ENCODE measurements at regions not wholly inside any gene's neighbourhood (a gene's known extent, or its start where the extent isn't known, plus 50 kb on each side); places are given as distances from the start of the nearest gene placed in this dataset.

GRCh38 chr6:81326881-81327561 lies 425.5 kb downstream of the TENT5A start:
- H3K27ac ChIP-seq = peak overlapping the region; percentile 72
- in situ Hi-C loops (cut with MboI) = no loop called here
- no peaks in the 10 kb centered on the region for H4K20me1 ChIP-seq (ENCODE audit: insufficient read depth)
- no peaks in the 10 kb centered on the region for H3K9me2 ChIP-seq (ENCODE audit: insufficient read depth)
- peak overlapping the region; percentile 3; the same call in 1 of the 2 replicates for H3K9ac ChIP-seq
- 54 to 61% methylated on average over 7 of the region's 7 CpGs for WGBS, 2 experiments (ENCODE audit: low coverage in 1 of 2, low lambda C conversion rate in 2 of 2, missing lambda C conversion rate in 2 of 2)
- H3K36me3 ChIP-seq (ENCODE audit: low read depth) = no peaks in the 10 kb centered on the region
- H3K27me3 ChIP-seq (replicated peaks; ENCODE audit: insufficient read depth) = no peaks in the 10 kb centered on the region
- H3K79me2 ChIP-seq (ENCODE audit: insufficient read depth) = no peaks in the 10 kb centered on the region
- no peak for TF ChIP-seq EZH2phosphoT487 (IDR thresholded peaks at IDR 0.05; ENCODE audit: insufficient read depth, low read depth)
- TF ChIP-seq EZH2 (IDR thresholded peaks at IDR 0.05; ENCODE audit: insufficient read depth, poor library complexity, severe bottlenecking) = no peak
- peak overlapping the region; percentile 31 for H3K4me2 ChIP-seq (ENCODE audit: unreplicated experiment)
- peaks cover 20% of the 10 kb centered on the region for H3F3A ChIP-seq (ENCODE audit: insufficient read depth)
- DNase-seq = peak; percentile 71
- H3K9me3 ChIP-seq (ENCODE audit: low read depth) = no peaks in the 10 kb centered on the region
- peak overlapping the region; percentile 32 for H2AFZ ChIP-seq
- H3K4me1 ChIP-seq (ENCODE audit: insufficient read depth) = peaks cover 31% of the 10 kb centered on the region
- H3K4me3 ChIP-seq = no peak overlapping the region

DNA sequence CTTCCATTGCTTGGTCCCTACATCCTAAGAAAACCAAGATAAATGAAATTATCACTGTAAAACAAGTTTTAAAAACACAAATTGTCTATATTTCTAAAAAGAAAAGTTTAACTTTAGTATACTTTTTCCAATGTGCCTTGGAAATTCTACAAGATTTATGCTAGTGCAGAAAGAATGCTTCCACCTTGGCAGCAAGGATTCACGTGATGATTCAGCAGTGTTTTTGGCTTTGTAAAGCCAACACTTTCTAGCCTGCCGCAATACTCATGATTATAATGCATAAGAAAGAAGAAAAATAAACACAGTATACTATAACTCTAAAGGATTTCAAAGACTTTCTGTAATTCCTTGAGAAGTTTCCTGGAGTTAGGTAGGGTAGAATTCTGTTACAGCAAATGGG lies 442.7 kb downstream of the TENT5A start:
- H4K20me1 ChIP-seq (ENCODE audit: insufficient read depth) = no peaks in the 10 kb centered on the region
- peak; percentile 35 for DNase-seq
- H3K79me2 ChIP-seq (ENCODE audit: insufficient read depth) = no peaks in the 10 kb centered on the region
- no peaks in the 10 kb centered on the region for H3F3A ChIP-seq (ENCODE audit: insufficient read depth)
- no peak overlapping the region for H3K4me2 ChIP-seq (ENCODE audit: unreplicated experiment)
- in situ Hi-C loops (cut with MboI) = no loop called here
- no peak overlapping the region for H3K27ac ChIP-seq
- H2AFZ ChIP-seq = no peak overlapping the region
- no peaks in the 10 kb centered on the region for H3K9me2 ChIP-seq (ENCODE audit: insufficient read depth)
- no peak overlapping the region for H3K4me3 ChIP-seq
- H3K36me3 ChIP-seq (ENCODE audit: low read depth) = 0 out of 2 replicates have a peak, but pooled peaks cover 5% of the 10 kb centered on the region
- no peaks in the 10 kb centered on the region for H3K27me3 ChIP-seq (replicated peaks; ENCODE audit: insufficient read depth)
- TF ChIP-seq EZH2 (IDR thresholded peaks at IDR 0.05; ENCODE audit: insufficient read depth, poor library complexity, severe bottlenecking) (no peak), EZH2phosphoT487 (IDR thresholded peaks at IDR 0.05; ENCODE audit: insufficient read depth, low read depth) (no peak)
- 48 to 50% methylated on average over 2 of the region's 2 CpGs for WGBS, 2 experiments (ENCODE audit: low coverage in 1 of 2, low lambda C conversion rate in 2 of 2, missing lambda C conversion rate in 2 of 2)
- H3K9me3 ChIP-seq (ENCODE audit: low read depth) = peaks cover 4% of the 10 kb centered on the region
- H3K4me1 ChIP-seq (ENCODE audit: insufficient read depth) = peaks cover 19% of the 10 kb centered on the region
- no peak overlapping the region for H3K9ac ChIP-seq

GRCh38 chr6:81308577-81309279 lies 443.8 kb downstream of the TENT5A start:
- in situ Hi-C loops (cut with MboI) = no loop called here

DNA sequence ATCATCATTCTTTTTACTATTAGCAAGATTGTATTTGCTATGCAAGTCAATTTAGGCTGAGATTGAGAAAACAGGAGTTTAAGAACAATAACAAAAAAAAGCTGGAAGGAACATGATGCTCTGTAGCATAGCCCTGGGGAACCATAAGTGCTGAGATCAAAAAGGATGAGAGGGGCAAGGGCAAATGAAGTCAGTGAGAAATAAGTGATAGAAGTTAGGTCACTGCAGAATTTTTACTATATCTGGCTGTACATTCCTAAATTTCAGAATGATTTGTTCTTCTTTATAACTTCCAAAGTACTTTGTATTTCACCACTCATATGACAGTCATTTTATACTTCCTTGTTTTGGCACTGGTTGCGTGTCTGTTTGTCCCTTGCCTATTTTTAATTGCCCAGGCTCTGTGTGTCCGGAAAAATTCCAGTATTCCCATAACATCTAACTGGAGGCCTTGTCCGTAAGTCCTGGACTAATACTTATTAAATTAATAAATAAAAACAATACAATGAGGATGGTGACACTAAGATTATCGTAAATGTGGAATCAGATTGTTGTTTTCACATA lies 444.7 kb downstream of the TENT5A start:
- H3K27me3 ChIP-seq (replicated peaks; ENCODE audit: insufficient read depth) = no peaks in the 10 kb centered on the region
- H3K4me1 ChIP-seq (ENCODE audit: insufficient read depth) = peaks cover 27% of the 10 kb centered on the region
- H4K20me1 ChIP-seq (ENCODE audit: insufficient read depth) = no peaks in the 10 kb centered on the region
- DNase-seq = no peak
- no peaks in the 10 kb centered on the region for H3K36me3 ChIP-seq (ENCODE audit: low read depth)
- no peaks in the 10 kb centered on the region for H3K9me3 ChIP-seq (ENCODE audit: low read depth)
- no peaks in the 10 kb centered on the region for H3K79me2 ChIP-seq (ENCODE audit: insufficient read depth)
- H3K4me3 ChIP-seq = no peak overlapping the region
- no peaks in the 10 kb centered on the region for H3K9me2 ChIP-seq (ENCODE audit: insufficient read depth)
- no peaks in the 10 kb centered on the region for H3F3A ChIP-seq (ENCODE audit: insufficient read depth)
- no peak overlapping the region for H3K4me2 ChIP-seq (ENCODE audit: unreplicated experiment)
- H2AFZ ChIP-seq = no peak overlapping the region
- WGBS, 2 experiments (ENCODE audit: low coverage in 1 of 2, low lambda C conversion rate in 2 of 2, missing lambda C conversion rate in 2 of 2) = 43 to 47% methylated on average over 4 of the region's 4 CpGs
- in situ Hi-C loops (cut with MboI) = no loop called here
- no peak overlapping the region for H3K27ac ChIP-seq
- TF ChIP-seq EZH2phosphoT487 (IDR thresholded peaks at IDR 0.05; ENCODE audit: insufficient read depth, low read depth) (no peak), EZH2 (IDR thresholded peaks at IDR 0.05; ENCODE audit: insufficient read depth, poor library complexity, severe bottlenecking) (no peak)
- H3K9ac ChIP-seq = no peak overlapping the region

More at GRCh38 chr6:81308577-81309279, 443.8 kb downstream of the TENT5A start:
- no peak overlapping the region for H3K4me3 ChIP-seq
- no peak for TF ChIP-seq EZH2phosphoT487 (IDR thresholded peaks at IDR 0.05; ENCODE audit: insufficient read depth, low read depth)
- no peak for TF ChIP-seq EZH2 (IDR thresholded peaks at IDR 0.05; ENCODE audit: insufficient read depth, poor library complexity, severe bottlenecking)
- WGBS, 2 experiments (ENCODE audit: low coverage in 1 of 2, low lambda C conversion rate in 2 of 2, missing lambda C conversion rate in 2 of 2) = 93 to 94% methylated on average over 6 of the region's 6 CpGs
- peaks cover 27% of the 10 kb centered on the region for H3K4me1 ChIP-seq (ENCODE audit: insufficient read depth)
- H3K27me3 ChIP-seq (replicated peaks; ENCODE audit: insufficient read depth) = no peaks in the 10 kb centered on the region
- DNase-seq = no peak
- H3K4me2 ChIP-seq (ENCODE audit: unreplicated experiment) = no peak overlapping the region
- H3F3A ChIP-seq (ENCODE audit: insufficient read depth) = no peaks in the 10 kb centered on the region
- no peaks in the 10 kb centered on the region for H3K36me3 ChIP-seq (ENCODE audit: low read depth)
- H3K9me2 ChIP-seq (ENCODE audit: insufficient read depth) = no peaks in the 10 kb centered on the region
- H3K9ac ChIP-seq = no peak overlapping the region
- no peaks in the 10 kb centered on the region for H3K79me2 ChIP-seq (ENCODE audit: insufficient read depth)
- no peak overlapping the region for H3K27ac ChIP-seq
- no peaks in the 10 kb centered on the region for H3K9me3 ChIP-seq (ENCODE audit: low read depth)
- no peaks in the 10 kb centered on the region for H4K20me1 ChIP-seq (ENCODE audit: insufficient read depth)
- no peak overlapping the region for H2AFZ ChIP-seq

Data from GM23248 (cell line).